ENCODE measurements at regions not wholly inside any gene's neighbourhood (a gene's known extent, or its start where the extent isn't known, plus 50 kb on each side); places are given as distances from the start of the nearest gene placed in this dataset.
A peak's percentile ranks its signal among the peaks of the same experiment; 100 is the strongest.

DNA sequence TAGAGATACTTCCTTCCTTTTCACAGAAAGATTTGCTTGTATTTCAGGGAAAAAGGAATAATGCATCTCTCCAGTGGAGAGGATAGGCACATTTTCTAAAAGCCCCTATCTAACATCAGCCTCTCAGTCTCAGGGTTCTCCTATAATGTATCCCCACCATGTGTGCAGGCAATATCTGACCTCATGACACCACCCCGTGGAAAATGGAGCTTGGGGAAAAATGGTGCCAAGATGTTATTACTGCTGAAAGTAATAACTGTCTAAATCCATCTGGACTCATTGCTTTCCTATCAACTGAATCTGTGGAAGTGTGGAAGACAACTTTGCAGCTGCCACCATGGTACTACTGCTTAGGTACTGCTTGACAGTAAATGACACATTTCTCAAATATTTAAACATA lies 574.3 kb downstream of the LRRC70 start:
- Histone ChIP-seq H4K8ac (ENCODE audit: extremely low read depth, insufficient read depth, low read length) (no peak overlapping the region), H3K36me3 (ENCODE audit: control insufficient read depth in 2 of 4, insufficient read depth in 4 of 4, low read length in 3 of 4) (no peaks in the 10 kb centered on the region), H3K14ac (ENCODE audit: insufficient read length) (no peak overlapping the region), H4K91ac (replicated peaks; ENCODE audit: insufficient read length, low read length) (no peak overlapping the region), H3K23me2 (ENCODE audit: low read depth, low read length) (no peaks in the 10 kb centered on the region), H4K5ac (ENCODE audit: insufficient read length, low read depth, low read length) (no peak overlapping the region), H3K27ac (ENCODE audit: low read depth, low read length) (no peak overlapping the region), H3K56ac (replicated peaks; ENCODE audit: insufficient read length, low read depth, low read length) (no peak overlapping the region), H3K23ac (ENCODE audit: insufficient read length) (no peak overlapping the region), H2BK120ac (replicated peaks; ENCODE audit: low read depth, low read length) (no peak overlapping the region), H3K18ac (ENCODE audit: extremely low read depth, low read length) (no peak overlapping the region), H3K27me3 (replicated peaks in 1 of 4; ENCODE audit: control insufficient read depth in 3 of 4, extremely low read depth in 1 of 4, insufficient read depth in 3 of 4, low read length in 3 of 4) (no peaks in the 10 kb centered on the region), H3K79me2 (ENCODE audit: control insufficient read depth in 1 of 2, insufficient read depth in 2 of 2, low read length in 2 of 2) (no peaks in the 10 kb centered on the region), H3K79me1 (ENCODE audit: low read depth, low read length) (no peaks in the 10 kb centered on the region), H4K20me1 (replicated peaks in 1 of 2; ENCODE audit: control insufficient read depth in 1 of 2, insufficient read depth in 2 of 2, low read length in 2 of 2) (no peaks in the 10 kb centered on the region), H3K4me1 (replicated peaks in 1 of 4; ENCODE audit: control insufficient read depth in 3 of 4, insufficient read depth in 4 of 4, low read length in 3 of 4) (no peaks in the 10 kb centered on the region), H3K4me2 (ENCODE audit: insufficient read depth in 1 of 2, low read depth in 2 of 2, low read length in 2 of 2) (no peak overlapping the region), H2BK5ac (ENCODE audit: low read depth, low read length) (no peak overlapping the region), H3K4ac (replicated peaks; ENCODE audit: insufficient read length, low read depth, low read length) (no peak overlapping the region), H2BK12ac (ENCODE audit: low read depth, low read length) (no peak overlapping the region), H3K4me3 (ENCODE audit: extremely low read depth in 1 of 4, insufficient read depth in 2 of 4, low read depth in 3 of 4, low read length in 4 of 4) (no peak overlapping the region), H2BK20ac (ENCODE audit: low read length) (no peak overlapping the region), H2AFZ (ENCODE audit: low read length) (peak overlapping the region; percentile 59; the same call in 1 of the 2 replicates), H2AK5ac (ENCODE audit: low read depth, low read length) (no peak overlapping the region), H3K9ac (replicated peaks in 1 of 4; ENCODE audit: extremely low read depth in 1 of 4, low read depth in 3 of 4, low read length in 3 of 4) (no peak overlapping the region), H2BK15ac (ENCODE audit: low read length) (no peak overlapping the region), H3K9me3 (ENCODE audit: insufficient read depth in 2 of 2, low read depth in 1 of 2, low read length in 1 of 2) (no peaks in the 10 kb centered on the region)
- WGBS, 2 experiments (ENCODE audit: extremely low coverage in 1 of 2, insufficient coverage in 1 of 2, insufficient read length in 1 of 2, insufficient replicate concordance in 2 of 2, low coverage in 1 of 2, low lambda C conversion rate in 2 of 2, missing lambda C conversion rate in 1 of 2), result 100% methylated on average over 1 of the region's 1 CpG; no CpG with 5 or more reads in 1 of the 2 experiments
- POLR2A ChIA-PET (ENCODE audit: partially characterized antibody), result no interaction called here
- no peak for DNase-seq (ENCODE audit: low read depth in 1 of 2, low spot score in 2 of 2)
- CTCF ChIA-PET (ENCODE audit: partially characterized antibody), result interaction anchor here (0.8 kb wide), 1 partner anchor 14 kb away, joined by 3 read pairs; no protein-coding TSS in a partner anchor
- no peak for FAIRE-seq
- no peak for TF ChIP-seq CHD7 (IDR thresholded peaks at IDR 0.05; ENCODE audit: insufficient replicate concordance, low read length)

All from H1 (cell line).